Neural progenitor cell (in vitro differentiated cells): ENCODE measurements at regions not wholly inside any gene's neighbourhood (a gene's known extent, or its start where the extent isn't known, plus 50 kb on each side); places are given as distances from the start of the nearest gene placed in this dataset.

Source experiments
- CTCF ChIP-seq: fragments of 200-600 bp; sonication (generic); IDR thresholded peaks from 2 replicates; pipeline ENCODE4 v1.5.1; 2017; ENCODE audit warnings: antibody characterized with exemption, mild to moderate bottlenecking
- EZH2 ChIP-seq: fragments of 200-600 bp; sonication (generic); IDR thresholded peaks from 2 replicates; pipeline ENCODE4 v1.6.1; 2017; ENCODE audit warnings: antibody characterized with exemption, mild to moderate bottlenecking, moderate library complexity
- EZH2phosphoT487 ChIP-seq: fragments of 200-600 bp; sonication (generic); IDR thresholded peaks from 2 replicates; pipeline ENCODE4 v1.6.1; 2017; ENCODE audit warnings: antibody characterized with exemption

GRCh38 chr13:76609643-76610042, 276.6 kb downstream of the KCTD12 start:
- TF ChIP-seq CTCF (no peak), EZH2 (no peak), EZH2phosphoT487 (no peak)
